Progenitor cell of endocrine pancreas (in vitro differentiated cells): ENCODE measurements at regions not wholly inside any gene's neighbourhood (a gene's known extent, or its start where the extent isn't known, plus 50 kb on each side); places are given as distances from the start of the nearest gene placed in this dataset.

ENCODE experiments used
- DNase-seq: peaks from one replicate; pipeline ENCODE4 v3.0.0; 2021; ENCODE audit warnings: low spot score; ENCODE audit not compliant: unreplicated experiment
- H3K27ac Mint-ChIP-seq: 2 replicates; pipeline ENCODE4 v1.8.0; 2021; ENCODE audit warnings: mild to moderate bottlenecking, moderate library complexity, mixed read lengths
- H3K27me3 Mint-ChIP-seq: 2 replicates; pipeline ENCODE4 v1.8.0; 2021; ENCODE audit warnings: mixed read lengths
- H3K36me3 Mint-ChIP-seq: 2 replicates; pipeline ENCODE4 v1.8.0; 2022; ENCODE audit warnings: mixed read lengths; ENCODE audit not compliant: insufficient read depth
- H3K4me1 Mint-ChIP-seq: 2 replicates; pipeline ENCODE4 v1.8.0; 2021; ENCODE audit warnings: low read depth, mixed read lengths
- H3K4me3 Mint-ChIP-seq: 2 replicates; pipeline ENCODE4 v1.8.0; 2021; ENCODE audit warnings: low read depth, mild to moderate bottlenecking, moderate library complexity, mixed read lengths
- H3K9me3 Mint-ChIP-seq: 2 replicates; pipeline ENCODE4 v1.8.0; 2021; ENCODE audit warnings: low read depth, mixed read lengths
- CTCF ChIP-seq: fragments of 200-600 bp; sonication (generic); IDR thresholded peaks from one replicate; pipeline ENCODE4 v1.5.0; 2021; ENCODE audit warnings: antibody characterized with exemption, mild to moderate bottlenecking; ENCODE audit not compliant: unreplicated experiment

- no peak for DNase-seq
- peaks cover 11% of the 10 kb centered on the region for H3K27me3 Mint-ChIP-seq
- H3K9me3 Mint-ChIP-seq, result peaks cover under 1% of the 10 kb centered on the region
- no peak overlapping the region for H3K4me3 Mint-ChIP-seq
- peak; percentile 72 for TF ChIP-seq CTCF
- no peak overlapping the region for H3K27ac Mint-ChIP-seq
- peaks cover 7% of the 10 kb centered on the region for H3K4me1 Mint-ChIP-seq
- H3K36me3 Mint-ChIP-seq, result no peaks in the 10 kb centered on the region
Observed at GRCh38 chr4:26081795-26082498, 167.9 kb downstream of the SMIM20 start.

GRCh38 chr4:26082565-26082964 is 168.5 kb downstream of the SMIM20 start:
- H3K4me3 Mint-ChIP-seq, result no peak overlapping the region
- peaks cover 7% of the 10 kb centered on the region for H3K4me1 Mint-ChIP-seq
- no peaks in the 10 kb centered on the region for H3K9me3 Mint-ChIP-seq
- H3K27me3 Mint-ChIP-seq, result peaks cover 11% of the 10 kb centered on the region
- TF ChIP-seq CTCF, result no peak
- no peak overlapping the region for H3K27ac Mint-ChIP-seq
- DNase-seq, result no peak
- H3K36me3 Mint-ChIP-seq, result no peaks in the 10 kb centered on the region

GRCh38 chr4:26083987-26084386 is 170.0 kb downstream of the SMIM20 start:
- H3K27ac Mint-ChIP-seq, result no peak overlapping the region
- no peak for DNase-seq
- peaks cover 7% of the 10 kb centered on the region for H3K4me1 Mint-ChIP-seq
- H3K4me3 Mint-ChIP-seq, result no peak overlapping the region
- peaks cover 11% of the 10 kb centered on the region for H3K27me3 Mint-ChIP-seq
- no peaks in the 10 kb centered on the region for H3K9me3 Mint-ChIP-seq
- no peaks in the 10 kb centered on the region for H3K36me3 Mint-ChIP-seq
- TF ChIP-seq CTCF, result no peak

GRCh38 chr4:26084414-26084813 is 170.4 kb downstream of the SMIM20 start:
- Mint-ChIP-seq H3K27me3 (peaks cover 11% of the 10 kb centered on the region), H3K9me3 (no peaks in the 10 kb centered on the region), H3K4me1 (peaks cover 7% of the 10 kb centered on the region), H3K4me3 (no peak overlapping the region), H3K36me3 (no peaks in the 10 kb centered on the region), H3K27ac (no peak overlapping the region)
- DNase-seq, result no peak
- no peak for TF ChIP-seq CTCF

- H3K9me3 Mint-ChIP-seq, result peaks cover 7% of the 10 kb centered on the region
- peaks cover 7% of the 10 kb centered on the region for H3K4me1 Mint-ChIP-seq
- peaks cover under 1% of the 10 kb centered on the region for H3K36me3 Mint-ChIP-seq
- TF ChIP-seq CTCF, result no peak
- H3K4me3 Mint-ChIP-seq, result no peak overlapping the region
- H3K27ac Mint-ChIP-seq, result no peak overlapping the region
- DNase-seq, result no peak
- H3K27me3 Mint-ChIP-seq, result peaks cover 7% of the 10 kb centered on the region
Observed at GRCh38 chr4:26085551-26085950, 171.5 kb downstream of the SMIM20 start.
